ENCODE measurements at regions not wholly inside any gene's neighbourhood (a gene's known extent, or its start where the extent isn't known, plus 50 kb on each side); places are given as distances from the start of the nearest gene placed in this dataset.

GRCh38 chr2:57990118-57990725, 56.4 kb upstream of the VRK2 start:
- no peak for DNase-seq

Measured in NCI-H1436 (cell line).